HG03354 (cell line): ENCODE measurements at regions not wholly inside any gene's neighbourhood (a gene's known extent, or its start where the extent isn't known, plus 50 kb on each side); places are given as distances from the start of the nearest gene placed in this dataset.
"Not testable (repeated sequence)": the region's sequence is repeated elsewhere in the genome, so short reads cannot be mapped to it uniquely, and the experiment has no call there.

ENCODE experiments used
- ATAC-seq: cut with Tn5 transposase; IDR thresholded peaks from one replicate; pipeline ENCODE4 v1.9.1; 2021; ENCODE audit warnings: mild to moderate bottlenecking; ENCODE audit not compliant: unreplicated experiment, poor library complexity, severe bottlenecking

GRCh38 chr9:30459156-30459555, 1925.3 kb upstream of the ACO1 start:
- ATAC-seq = no peak

GRCh38 chr9:30476826-30477225, 1907.6 kb upstream of the ACO1 start:
- ATAC-seq = no peak

GRCh38 chr9:30478684-30479083, 1905.8 kb upstream of the ACO1 start:
- ATAC-seq = no peak

- ATAC-seq = no peak
Observed at GRCh38 chr9:30482499-30482898, 1901.9 kb upstream of the ACO1 start.

GRCh38 chr9:30484690-30485089, 1899.8 kb upstream of the ACO1 start:
- ATAC-seq = no peak

DNA sequence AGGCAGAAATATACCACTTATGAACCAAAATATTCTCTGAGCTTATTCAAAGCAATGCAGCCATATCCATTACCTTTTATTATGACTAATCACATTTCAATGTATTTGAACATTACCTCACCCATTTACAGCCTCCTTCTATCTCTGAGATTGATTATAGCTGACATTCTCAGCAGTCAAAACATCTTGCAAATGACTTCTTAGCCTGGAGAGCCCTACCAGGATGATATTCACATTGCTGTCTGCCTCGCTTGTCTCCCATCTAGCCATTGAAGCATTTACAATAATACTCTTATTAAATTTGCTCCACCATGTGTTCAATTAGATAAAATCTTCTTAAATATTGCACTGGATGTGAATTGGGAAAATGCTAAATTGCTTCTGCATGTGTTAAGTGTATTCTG, 1879.9 kb upstream of the ACO1 start:
- no peak for ATAC-seq

- ATAC-seq = no peak
Observed at GRCh38 chr9:30505311-30505710, 1879.1 kb upstream of the ACO1 start.

GRCh38 chr9:30506749-30507148, 1877.7 kb upstream of the ACO1 start:
- ATAC-seq = no peak

GRCh38 chr9:30507166-30507565, 1877.3 kb upstream of the ACO1 start:
- no peak for ATAC-seq

- ATAC-seq = no peak
Observed at GRCh38 chr9:30511666-30512065, 1872.8 kb upstream of the ACO1 start.

DNA sequence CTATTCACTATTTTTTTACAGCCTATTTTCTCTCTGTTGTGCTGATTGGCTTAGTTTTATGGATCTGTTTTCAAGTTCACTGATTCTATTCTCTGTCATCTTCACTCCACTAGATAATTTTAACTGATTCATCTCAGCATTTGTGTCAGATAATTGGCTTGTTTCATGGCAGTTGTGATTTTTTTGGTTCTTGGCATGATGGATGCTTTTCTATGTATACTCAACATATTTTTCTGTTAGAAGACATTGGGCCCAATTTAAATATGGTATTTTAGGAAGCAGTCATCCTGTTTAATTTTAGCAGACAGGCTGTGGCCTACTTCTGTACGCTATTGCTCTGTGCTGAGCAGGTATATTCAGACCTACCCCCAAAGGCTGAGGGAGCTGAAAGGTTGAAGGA, 1865.3 kb upstream of the ACO1 start:
- no peak for ATAC-seq

DNA sequence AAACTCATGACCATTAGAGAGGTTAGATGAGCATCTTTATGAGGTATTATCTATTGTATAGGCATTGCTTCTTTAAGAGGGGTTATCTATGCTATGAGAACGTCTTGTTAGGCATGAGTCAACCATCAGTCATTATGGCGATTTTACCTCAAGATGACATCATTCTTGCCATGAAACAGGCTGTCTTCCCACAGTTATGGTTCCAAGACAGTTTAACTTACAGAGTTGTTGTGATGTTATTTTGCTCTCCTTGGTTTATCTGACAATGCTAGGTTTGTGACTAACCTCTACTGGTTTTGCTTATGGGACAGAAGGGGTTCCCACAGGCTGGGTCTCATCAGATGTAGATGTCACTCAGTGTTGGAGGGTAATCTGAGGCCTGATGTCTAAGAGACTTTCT, 1864.7 kb upstream of the ACO1 start:
- ATAC-seq = no peak

GRCh38 chr9:30522061-30522460, 1862.4 kb upstream of the ACO1 start:
- no peak for ATAC-seq

- no peak for ATAC-seq
Observed at GRCh38 chr9:30522486-30522885, 1862.0 kb upstream of the ACO1 start.

DNA sequence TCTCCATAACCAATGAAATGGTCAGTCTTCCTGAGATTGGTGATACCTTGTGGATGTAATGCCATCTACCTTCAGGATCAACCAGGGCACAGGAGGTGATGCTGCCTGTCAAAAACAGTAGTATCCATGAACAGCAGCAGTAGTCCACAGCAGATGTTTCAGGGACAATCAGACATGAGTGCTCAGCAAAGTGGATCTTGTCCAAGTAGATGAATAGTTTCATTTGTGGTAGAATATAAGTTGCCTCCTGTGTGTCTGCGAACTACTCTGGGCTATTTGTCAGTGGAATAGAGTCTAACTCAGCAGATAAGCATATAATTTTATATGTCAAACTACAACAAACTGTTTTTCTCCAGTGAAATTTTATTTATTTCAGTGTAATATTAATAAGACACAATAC, 1860.1 kb upstream of the ACO1 start:
- ATAC-seq = no peak

DNA sequence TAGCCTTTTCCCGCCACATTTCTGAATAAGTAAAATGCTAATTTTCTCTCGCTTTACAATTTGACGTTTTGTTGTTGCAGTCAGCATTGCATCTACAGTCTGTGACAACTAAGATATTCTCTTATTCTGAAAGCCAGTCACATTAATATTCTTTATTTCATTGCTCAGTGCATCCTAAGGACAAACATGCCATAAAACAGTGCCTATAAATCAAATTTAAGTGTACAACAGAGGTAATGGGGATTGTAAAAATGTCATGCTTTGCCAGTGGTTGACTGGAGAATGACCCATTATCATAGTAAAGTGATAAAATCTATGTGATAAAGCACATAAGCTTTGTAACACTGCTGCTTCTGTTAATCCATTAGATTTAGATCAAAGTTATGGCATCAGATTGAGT, 1850.0 kb upstream of the ACO1 start:
- no peak for ATAC-seq

DNA sequence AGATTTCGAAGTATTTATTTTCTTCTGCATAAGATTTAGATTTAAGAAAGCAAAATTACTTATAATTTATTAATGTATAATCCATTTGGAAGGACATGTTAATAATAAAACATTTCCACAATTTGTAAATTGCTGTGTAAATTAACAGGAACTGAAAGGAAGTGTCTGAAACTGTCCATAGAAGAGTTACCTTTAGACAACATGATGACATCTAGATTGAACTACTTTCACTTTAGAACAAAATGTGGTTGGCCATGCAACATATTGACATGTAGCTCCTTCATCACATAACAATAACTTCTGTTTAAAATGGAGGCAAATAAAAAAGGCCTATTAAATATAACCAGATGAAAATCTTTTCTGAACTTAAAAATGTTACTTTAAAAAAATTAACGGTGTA, 1849.5 kb upstream of the ACO1 start:
- no peak for ATAC-seq

- no peak for ATAC-seq
Observed at GRCh38 chr9:30536494-30536893, 1847.9 kb upstream of the ACO1 start.

- not testable (repeated sequence) for ATAC-seq
Observed at GRCh38 chr9:30539696-30540095, 1844.7 kb upstream of the ACO1 start.

DNA sequence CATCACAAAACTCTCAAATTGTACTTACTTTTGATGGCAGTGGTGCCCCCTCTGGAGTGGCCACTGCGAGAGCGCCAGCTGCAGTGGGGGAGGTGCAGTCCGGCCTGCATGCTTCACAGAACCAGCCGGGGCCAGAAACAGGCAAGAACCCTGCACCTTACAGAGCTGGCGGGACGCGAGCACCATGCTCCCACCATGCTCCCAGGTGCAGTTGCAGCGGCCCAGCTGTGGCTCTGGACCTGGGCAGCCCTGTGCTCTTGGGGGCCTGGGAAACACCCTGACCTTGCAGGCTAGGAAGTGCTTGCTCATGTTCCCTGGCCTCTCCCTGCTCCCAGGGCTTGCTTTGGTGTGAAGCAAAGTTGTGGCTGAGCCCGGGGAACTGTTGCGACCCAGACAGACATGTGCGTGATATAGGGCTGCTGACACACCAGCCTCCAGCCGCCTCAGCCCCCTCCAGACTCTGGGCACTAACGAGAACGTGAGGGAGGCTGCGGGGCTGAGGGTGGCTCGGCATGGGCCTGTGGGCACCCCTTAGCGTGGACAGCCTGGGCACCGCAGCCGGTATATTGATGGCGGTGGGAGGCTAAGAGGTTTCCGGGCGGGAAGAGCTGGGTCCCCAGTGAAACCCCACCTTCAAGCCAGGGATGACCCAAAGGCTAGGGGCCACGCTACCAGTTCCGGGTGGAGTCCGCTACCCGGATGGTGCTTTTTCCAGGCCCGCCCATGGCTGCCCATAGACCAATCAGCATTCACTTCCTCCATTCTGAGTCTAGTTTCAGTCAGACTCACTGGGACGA, 1809.9 kb upstream of the ACO1 start:
- ATAC-seq = no peak

- no peak for ATAC-seq
Observed at GRCh38 chr9:30575218-30575617, 1809.2 kb upstream of the ACO1 start.

- ATAC-seq = no peak
Observed at GRCh38 chr9:30575691-30576090, 1808.8 kb upstream of the ACO1 start.
